HepG2 (cell line): ENCODE measurements at regions not wholly inside any gene's neighbourhood (a gene's known extent, or its start where the extent isn't known, plus 50 kb on each side); places are given as distances from the start of the nearest gene placed in this dataset.

Source experiments
- ATAC-seq: fragments of 200-7000 bp; cut with Tn5 transposase; 3 replicates; pipeline ENCODE4 v1.9.1; 2020; ENCODE audit warnings: mild to moderate bottlenecking, moderate library complexity
- BruUV-seq: library from RNA; stranded (reverse); fragments of 400-500 nt; replicated peaks from 2 replicates; lab custom pipeline; 2021; lab: Mats Ljungman, UMichigan
- CTCF ChIA-PET: fragments of 300-600 bp; formaldehyde crosslinking; extraction: SDS; loops from one replicate; lab custom pipeline; 2021; ENCODE audit warnings: low total read pairs, inconsistent platforms, low intra/inter-chr PET ratio; lab: Yijun Ruan, JAX
- POLR2A ChIA-PET: fragments of 350-600 bp; sonication (Branson Sonifier 250); formaldehyde crosslinking; loops from one replicate; lab custom pipeline; 2020; ENCODE audit warnings: antibody characterized with exemption, inconsistent platforms; lab: Yijun Ruan, JAX
- DNase-seq: peaks from one replicate; pipeline ENCODE4 v3.0.0-alpha.2; 2015; ENCODE audit warnings: low spot score
- FAIRE-seq: peaks from 3 replicates; lab custom pipeline; 2011; peaks lifted over from hg19 to GRCh38; lab: Jason Lieb, UNC
- H2AFZ ChIP-seq: one replicate; pipeline ENCODE4 v1.6.1; 2011; ENCODE audit warnings: low read length, inconsistent platforms
- H3K27ac ChIP-seq: fragments of 300-600 bp; 3 replicates; pipeline ENCODE4 v1.8.0; 2011; ENCODE audit warnings: mixed run types, mild to moderate bottlenecking, mixed read lengths, low read length, inconsistent platforms; ENCODE audit not compliant: insufficient read depth; ENCODE audit errors: extremely low read length
- H3K27me3 ChIP-seq, 2 experiments: fragments of 200-600 bp in 1 of 2; 2 replicates in 1 of 2; 3 replicates in 1 of 2; pipeline versions ENCODE4 v1.6.0 to v1.8.0; 2011; ENCODE audit warnings: low read length in 2 of 2, mild to moderate bottlenecking in 2 of 2, moderate library complexity in 2 of 2, inconsistent platforms in 1 of 2; ENCODE audit not compliant: insufficient read depth in 2 of 2, control insufficient read depth in 1 of 2
- H3K36me3 ChIP-seq, 2 experiments: fragments of 200-600 bp in 1 of 2; replicated peaks in 1 of 2; 2 replicates in 1 of 2; 3 replicates in 1 of 2; pipeline versions ENCODE4 v1.5.1 to v1.8.0; 2011; ENCODE audit warnings: low read length in 2 of 2, inconsistent platforms in 1 of 2; ENCODE audit not compliant: insufficient read depth in 2 of 2, control insufficient read depth in 1 of 2
- H3K4me1 ChIP-seq: 2 replicates; pipeline ENCODE4 v1.5.1; 2012; ENCODE audit warnings: low read length, inconsistent platforms; ENCODE audit not compliant: insufficient read depth
- H3K4me2 ChIP-seq: 2 replicates; pipeline ENCODE4 v1.6.0; 2011; ENCODE audit warnings: low read depth, low read length, inconsistent platforms
- H3K4me3 ChIP-seq, 3 experiments: fragments of 200-600 bp in 1 of 3; sonication (generic), shearing (Covaris generic) in 1 of 3; replicated peaks in 1 of 3; 2 replicates each; pipeline ENCODE4 v1.5.1; 2011 to 2016; ENCODE audit warnings: low read length in 3 of 3, inconsistent platforms in 2 of 3, low read depth in 2 of 3, mild to moderate bottlenecking in 2 of 3, control low read depth in 1 of 3, mixed read lengths in 1 of 3; ENCODE audit not compliant: insufficient read depth in 1 of 3
- H3K79me2 ChIP-seq: one replicate; pipeline ENCODE4 v1.6.1; 2011; ENCODE audit warnings: low read length, inconsistent platforms; ENCODE audit not compliant: insufficient read depth
- H3K9ac ChIP-seq: 2 replicates; pipeline ENCODE4 v1.6.0; 2011; ENCODE audit warnings: mild to moderate bottlenecking, low read depth, low read length, inconsistent platforms; ENCODE audit not compliant: insufficient read depth
- H3K9me3 ChIP-seq: 2 replicates; pipeline ENCODE4 v1.5.1; 2012; ENCODE audit warnings: mild to moderate bottlenecking, low read length
- H4K20me1 ChIP-seq: 2 replicates; pipeline ENCODE4 v1.6.0; 2011; ENCODE audit warnings: inconsistent platforms, mild to moderate bottlenecking, low read length, moderate library complexity; ENCODE audit not compliant: insufficient read depth
- BHLHE40 ChIP-seq: IDR thresholded peaks from 2 replicates; pipeline ENCODE4 v1.6.1; 2011; ENCODE audit warnings: low read length, improper control_type of control experiment
- HNRNPH1 ChIP-seq: fragments of 200-400 bp; formaldehyde crosslinking; optimal IDR thresholded peaks from 2 replicates; pipeline ENCODE3; 2017; ENCODE audit warnings: mild to moderate bottlenecking, low read depth, low read length
- KDM4B ChIP-seq: sonication (generic); formaldehyde crosslinking; IDR thresholded peaks from 2 replicates; pipeline ENCODE4 v1.4.0; 2020; ENCODE audit warnings: missing genetic modification reagents
- KDM5A ChIP-seq: fragments of 200-600 bp; sonication (generic); IDR thresholded peaks from 2 replicates; pipeline ENCODE4 v1.7.0; 2018; ENCODE audit warnings: antibody characterized with exemption, mild to moderate bottlenecking, low read length, borderline replicate concordance
- NCOR1 ChIP-seq: fragments of 200-600 bp; sonication (generic); IDR thresholded peaks from 2 replicates; pipeline ENCODE4 v1.7.0; 2017; ENCODE audit warnings: antibody characterized with exemption, low read length, borderline replicate concordance
- RFX3 ChIP-seq: IDR thresholded peaks from 2 replicates; pipeline ENCODE4 v1.6.1; 2016; ENCODE audit warnings: missing biosample characterization, missing genetic modification reagents
- SIN3B ChIP-seq: fragments of 150-350 bp; IDR thresholded peaks from 2 replicates; pipeline ENCODE4 v1.6.1; 2014; ENCODE audit warnings: low read length
- SMAD9 ChIP-seq: sonication (generic); formaldehyde crosslinking; IDR thresholded peaks from 2 replicates; pipeline ENCODE4 v1.5.1; 2020; ENCODE audit warnings: mild to moderate bottlenecking, missing genetic modification reagents
- ZBTB34 ChIP-seq: sonication (generic); formaldehyde crosslinking; IDR thresholded peaks from 2 replicates; pipeline ENCODE4 v1.8.0; 2022; ENCODE audit warnings: mild to moderate bottlenecking, missing genetic modification reagents
- ZKSCAN1 ChIP-seq: fragments of 150-350 bp; IDR thresholded peaks from 2 replicates; pipeline ENCODE4 v1.6.1; 2014; ENCODE audit warnings: low read length
- ZNF12 ChIP-seq: sonication (generic); formaldehyde crosslinking; IDR thresholded peaks from 2 replicates; pipeline ENCODE4 v1.5.0; 2020; ENCODE audit warnings: missing genetic modification reagents
- ZNF263 ChIP-seq: sonication (generic); formaldehyde crosslinking; IDR thresholded peaks from 2 replicates; pipeline ENCODE4 v1.4.0; 2020; ENCODE audit warnings: missing genetic modification reagents
- ZNF333 ChIP-seq: sonication (generic); formaldehyde crosslinking; IDR thresholded peaks from 2 replicates; pipeline ENCODE4 v1.4.0; 2020; ENCODE audit warnings: mild to moderate bottlenecking, missing genetic modification reagents, borderline replicate concordance
- ZNF572 ChIP-seq: sonication (generic); formaldehyde crosslinking; IDR thresholded peaks from 2 replicates; pipeline ENCODE4 v1.5.1; 2020; ENCODE audit warnings: mild to moderate bottlenecking, missing genetic modification reagents
- ZNF784 ChIP-seq: sonication (generic); formaldehyde crosslinking; IDR thresholded peaks from 2 replicates; pipeline ENCODE4 v1.5.1; 2020; ENCODE audit warnings: missing genetic modification reagents, mild to moderate bottlenecking, borderline replicate concordance
- WGBS: methylation state at CpG from one replicate; pipeline ENCODE4 v1.1.6; 2017; ENCODE audit warnings: low lambda C conversion rate; 5-methylcytosine and 5-hydroxymethylcytosine counted together
- in situ Hi-C: cut with HindIII; loops from 2 replicates; pipeline ENCODE4 v1.10.0; 2017; ENCODE audit warnings: low pct_unique_long_range_greater_than_20kb; ENCODE audit not compliant: extremely low pct_ligation_motif_present
- intact Hi-C: fragments of 100-400 bp; cut with micrococcal nuclease; formaldehyde crosslinking; loops from one replicate; pipeline ENCODE4 v1.10.0; 2022; ENCODE audit not compliant: unreplicated experiment

GRCh38 chr9:130780415-130780814, 54.6 kb upstream of the ABL1 start (continued):
- TF ChIP-seq ZNF784: no peak

- Histone ChIP-seq H4K20me1 (no peaks in the 10 kb centered on the region), H3K79me2 (no peaks in the 10 kb centered on the region), H3K36me3 (no peaks in the 10 kb centered on the region), H3K4me1 (peaks cover 14% of the 10 kb centered on the region; the same call in 1 of the 2 replicates), H3K9ac (no peak overlapping the region), H3K27ac (no peak overlapping the region), H3K9me3 (no peaks in the 10 kb centered on the region), H3K27me3 (no peaks in the 10 kb centered on the region), H3K4me2 (no peak overlapping the region), H3K4me3 (no peak overlapping the region), H2AFZ (no peak overlapping the region)
- POLR2A ChIA-PET: no interaction called here
- no peak for TF ChIP-seq SMAD9
- TF ChIP-seq ZNF572 (CRISPR knock-in tag): no peak
- TF ChIP-seq HNRNPH1: no peak
- no peak for TF ChIP-seq SIN3B
- TF ChIP-seq BHLHE40: no peak
- WGBS: 89% methylated on average over 9 of the region's 9 CpGs
- FAIRE-seq: no peak
- ATAC-seq: no peak
- DNase-seq: no peak
- CTCF ChIA-PET: no interaction called here
- in situ Hi-C loops: no loop called here
- intact Hi-C loops: no loop called here
- BruUV-seq: no TSS peak
Measured at GRCh38 chr9:130780865-130781504, 54.1 kb upstream of the ABL1 start.

GRCh38 chr9:130781569-130781968, 53.5 kb upstream of the ABL1 start:
- no peak overlapping the region for H3K4me3 ChIP-seq
- TF ChIP-seq RFX3 (CRISPR knock-in tag) (no peak), ZNF12 (CRISPR knock-in tag) (no peak), KDM4B (CRISPR knock-in tag) (no peak), KDM5A (no peak), ZNF263 (CRISPR knock-in tag) (no peak), ZNF333 (no peak), ZKSCAN1 (no peak), NCOR1 (no peak), ZBTB34 (CRISPR knock-in tag) (no peak)

More at GRCh38 chr9:130781569-130781968, 53.5 kb upstream of the ABL1 start:
- Histone ChIP-seq H3K36me3 (no peaks in the 10 kb centered on the region), H3K9me3 (no peaks in the 10 kb centered on the region), H2AFZ (no peak overlapping the region), H3K4me2 (no peak overlapping the region), H3K9ac (no peak overlapping the region), H3K4me1 (peaks cover 14% of the 10 kb centered on the region; the same call in 1 of the 2 replicates), H3K27me3 (no peaks in the 10 kb centered on the region), H3K27ac (no peak overlapping the region), H4K20me1 (no peaks in the 10 kb centered on the region), H3K79me2 (peaks cover 2% of the 10 kb centered on the region)
- intact Hi-C loops: no loop called here
- no peak for FAIRE-seq
- in situ Hi-C loops: no loop called here
- 94% methylated on average over 1 of the region's 1 CpG for WGBS
- no TSS peak for BruUV-seq
- DNase-seq: no peak
- CTCF ChIA-PET: no interaction called here
- POLR2A ChIA-PET: no interaction called here
- ATAC-seq: no peak
